ENCODE measurements at regions not wholly inside any gene's neighbourhood (a gene's known extent, or its start where the extent isn't known, plus 50 kb on each side); places are given as distances from the start of the nearest gene placed in this dataset.

- TF ChIP-seq FOXM1 (IDR thresholded peaks at IDR 0.05; ENCODE audit: borderline replicate concordance, low read depth) (no peak), EP300 (IDR thresholded peaks at IDR 0.05; ENCODE audit: borderline replicate concordance) (no peak)
These were observed 119.6 kb upstream of the TPK1 start for GRCh38 chr7:144955422-144955821.

Measured in Ishikawa (cell line).